Medulla oblongata (tissue), 1 donor: ENCODE measurements at regions not wholly inside any gene's neighbourhood (a gene's known extent, or its start where the extent isn't known, plus 50 kb on each side); places are given as distances from the start of the nearest gene placed in this dataset.
A peak's percentile ranks its signal among the peaks of the same experiment; 100 is the strongest.
"Not testable (repeated sequence)": the region's sequence is repeated elsewhere in the genome, so short reads cannot be mapped to it uniquely, and the experiment has no call there.

Experiments used
- DNase-seq: peaks from one replicate; pipeline ENCODE4 v3.0.0-alpha.2; 2015; ENCODE audit errors: extremely low spot score

GRCh38 chr2:20949256-20949655 is 94.6 kb downstream of the APOB start:
- DNase-seq: no peak

DNA sequence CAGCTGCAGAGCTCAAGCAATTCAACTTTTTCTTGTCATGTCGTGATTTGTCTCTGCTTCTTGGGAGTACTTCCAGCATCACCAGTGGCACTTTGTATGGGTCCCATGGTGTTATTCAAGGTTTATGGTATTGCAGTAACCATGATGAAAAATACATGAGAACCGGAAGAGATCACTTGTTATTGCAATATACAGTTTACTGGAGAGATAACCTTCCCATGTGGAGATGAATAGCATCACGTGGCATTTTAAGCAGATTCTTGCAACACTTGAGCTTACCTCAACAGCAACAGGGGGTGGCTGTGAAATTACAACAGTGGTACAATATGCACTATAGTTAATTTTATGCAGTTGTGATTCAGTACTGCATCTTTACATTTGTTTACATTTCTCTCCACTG is 97.4 kb downstream of the APOB start:
- no peak for DNase-seq

DNA sequence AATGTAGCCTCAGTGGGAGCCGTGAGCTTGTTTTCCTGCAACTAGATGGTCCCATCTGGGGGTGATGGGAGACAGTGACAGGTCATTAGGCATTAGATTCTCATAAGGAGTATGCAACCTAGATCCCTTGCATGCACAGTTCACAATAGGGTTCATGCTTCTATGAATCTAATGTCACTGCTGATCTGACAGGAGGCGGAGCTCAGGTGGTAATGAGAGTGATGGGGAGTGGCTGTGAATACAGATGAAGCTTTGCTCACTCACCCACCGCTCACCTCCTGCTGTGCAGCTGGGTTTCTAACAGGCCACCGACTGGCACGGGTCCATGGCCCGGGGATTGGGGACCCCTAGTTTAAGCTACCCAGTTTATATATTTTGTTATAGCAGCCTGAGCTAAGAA is 100.2 kb downstream of the APOB start:
- not testable (repeated sequence) for DNase-seq

DNA sequence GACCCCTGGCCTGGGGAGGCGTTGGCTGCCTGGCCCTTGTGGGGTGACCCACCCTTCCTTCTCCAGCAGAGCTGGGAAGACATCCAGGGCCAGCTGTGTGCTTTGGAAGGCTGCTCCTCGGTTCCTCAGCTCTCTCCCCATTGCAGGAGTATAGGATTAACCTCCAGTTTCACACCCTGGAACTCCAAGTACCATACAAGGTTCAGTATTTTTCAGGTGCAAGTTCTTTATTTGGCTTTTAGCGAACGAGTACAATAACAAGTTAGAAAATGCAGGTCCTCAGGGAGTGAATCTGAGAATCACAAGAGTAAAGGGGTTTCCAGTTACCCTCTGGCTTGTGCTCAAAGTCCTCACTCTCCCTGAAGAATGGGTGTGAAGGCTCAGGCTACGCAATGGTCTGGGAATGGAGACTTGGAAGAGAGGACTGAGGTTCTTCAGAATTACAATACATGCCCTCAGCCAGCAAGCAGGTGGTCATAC is 101.2 kb downstream of the APOB start:
- no peak for DNase-seq

DNA sequence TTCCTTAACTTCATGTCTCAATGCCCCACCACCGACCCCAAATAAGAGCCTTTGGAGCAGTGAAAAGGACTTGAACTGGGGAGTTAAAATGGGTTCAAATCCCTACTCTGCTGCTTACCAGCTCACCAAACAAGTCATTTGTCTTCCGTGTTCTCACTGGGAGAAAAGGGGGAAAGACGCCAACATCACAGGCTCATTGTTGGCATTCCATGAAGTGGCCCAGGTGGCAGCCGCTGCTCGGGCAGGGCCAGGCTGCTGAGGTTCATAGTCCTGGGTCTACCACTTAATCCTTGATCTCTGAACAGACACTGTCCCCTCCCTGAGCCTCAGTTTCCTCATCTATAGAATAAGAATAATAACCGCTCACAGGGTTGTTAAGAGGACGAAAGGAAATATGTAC is 103.0 kb downstream of the APOB start:
- no peak for DNase-seq

DNA sequence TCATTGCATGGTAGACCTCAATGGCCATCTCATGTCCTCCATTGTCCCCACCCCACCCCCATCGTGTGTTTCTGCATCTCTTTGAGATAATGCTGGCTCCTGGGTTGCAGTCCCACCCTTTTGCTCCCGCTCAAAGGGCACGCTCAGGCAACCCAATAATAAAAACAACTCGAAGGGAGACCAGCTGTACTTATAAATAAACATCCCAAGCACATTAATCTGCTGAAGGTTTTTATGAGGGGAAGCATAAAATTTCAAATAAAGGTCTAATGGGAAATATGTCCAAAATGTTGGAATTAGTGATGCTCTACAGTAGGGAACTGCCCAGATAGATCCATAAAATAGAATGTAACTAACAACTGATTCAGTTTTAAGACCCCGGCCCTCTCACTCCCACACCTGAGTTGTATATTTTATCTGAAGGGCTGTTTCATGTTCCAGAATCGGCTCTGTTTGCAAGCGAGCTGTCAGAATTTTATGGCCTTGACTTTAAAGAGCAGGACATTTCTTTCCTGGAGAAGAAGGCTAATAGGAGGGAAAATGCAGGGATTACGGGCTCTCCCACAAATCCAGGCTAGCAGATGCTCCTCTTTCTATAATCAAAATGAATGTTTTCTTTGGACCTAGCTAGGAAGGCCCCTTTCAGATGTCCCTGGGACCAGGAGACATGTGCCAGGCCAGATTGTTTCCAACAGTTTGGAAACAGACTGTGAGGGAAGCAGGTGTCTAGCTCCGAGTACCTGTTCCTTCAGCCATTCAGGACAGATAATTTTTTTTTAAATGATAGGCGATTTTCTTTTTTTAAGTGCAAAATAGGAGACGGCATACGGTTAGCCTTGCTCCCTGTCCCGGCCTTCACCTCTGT is 103.7 kb downstream of the APOB start:
- no peak for DNase-seq

- no peak for DNase-seq
Observed at GRCh38 chr2:20937353-20937752, 106.5 kb downstream of the APOB start.

- DNase-seq: no peak
Observed at GRCh38 chr2:20935168-20935775, 108.6 kb downstream of the APOB start.

DNA sequence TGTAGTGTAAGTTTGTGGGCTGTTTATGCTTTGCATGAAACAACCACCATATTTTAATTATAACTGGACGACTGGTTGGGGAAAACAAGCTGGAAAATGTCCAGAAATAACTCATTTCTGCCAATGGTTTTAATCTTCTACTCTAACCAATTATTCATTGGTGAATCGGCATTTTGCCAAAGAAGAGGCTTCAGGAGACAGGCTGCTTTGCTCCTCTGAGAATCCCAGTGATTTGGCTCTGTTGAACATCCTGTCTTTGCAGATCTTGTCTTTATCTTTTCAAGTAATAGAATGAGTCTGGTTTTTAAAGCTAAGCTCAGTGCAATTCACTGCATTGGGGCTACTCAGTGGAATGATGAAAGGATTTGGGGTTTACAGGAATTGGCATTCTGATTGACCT is 109.6 kb downstream of the APOB start:
- DNase-seq: no peak

DNA sequence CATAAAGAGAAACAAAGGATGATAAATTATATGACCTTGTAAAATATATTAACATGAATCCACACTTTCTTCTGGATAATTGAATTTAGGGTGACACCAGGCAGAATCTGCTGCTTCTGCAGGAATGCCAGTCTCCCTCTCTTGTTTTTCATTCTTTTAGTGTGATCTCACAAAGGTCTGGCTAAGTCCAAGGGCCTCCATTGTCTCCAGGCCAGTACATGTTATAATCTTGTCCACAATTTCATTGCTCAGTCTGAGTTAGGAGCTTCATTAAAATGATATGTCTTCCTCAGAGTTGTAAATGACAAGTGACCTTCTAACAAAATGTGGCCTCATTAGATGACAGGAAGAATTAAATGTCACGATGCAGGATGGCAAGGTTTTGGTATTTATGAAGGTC is 110.2 kb downstream of the APOB start:
- DNase-seq: no peak

GRCh38 chr2:20931346-20931745 is 108.4 kb upstream of the LDAH start:
- no peak for DNase-seq

DNA sequence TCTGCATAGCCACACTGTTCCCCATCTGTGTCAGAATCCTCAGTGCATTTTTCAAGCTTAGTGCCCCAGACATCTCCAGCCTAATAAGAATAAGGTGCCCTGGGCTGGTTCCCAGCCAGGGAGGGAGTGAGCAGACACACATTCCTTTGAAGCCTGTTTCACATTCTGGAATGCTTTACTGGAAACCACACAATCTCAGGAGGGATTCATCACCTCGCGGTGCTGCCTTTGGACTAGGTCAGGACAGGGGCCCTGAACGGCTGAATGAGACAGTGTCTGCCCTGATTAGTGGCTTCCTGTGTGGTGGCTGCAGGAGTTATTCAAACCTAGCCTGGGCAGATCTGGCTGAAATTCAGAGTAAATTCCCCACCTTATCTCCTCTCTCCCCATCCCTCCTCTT is 108.0 kb upstream of the LDAH start:
- no peak for DNase-seq

- DNase-seq: no peak
Observed at GRCh38 chr2:20929721-20930120, 106.8 kb upstream of the LDAH start.

- DNase-seq: no peak
Observed at GRCh38 chr2:20928617-20929016, 105.7 kb upstream of the LDAH start.

- DNase-seq: no peak
Observed at GRCh38 chr2:20925265-20925889, 102.5 kb upstream of the LDAH start.

GRCh38 chr2:20919297-20919800 is 96.4 kb upstream of the LDAH start:
- DNase-seq: peak; percentile 59

- no peak for DNase-seq
Observed at GRCh38 chr2:20917719-20918572, 95.0 kb upstream of the LDAH start.

DNA sequence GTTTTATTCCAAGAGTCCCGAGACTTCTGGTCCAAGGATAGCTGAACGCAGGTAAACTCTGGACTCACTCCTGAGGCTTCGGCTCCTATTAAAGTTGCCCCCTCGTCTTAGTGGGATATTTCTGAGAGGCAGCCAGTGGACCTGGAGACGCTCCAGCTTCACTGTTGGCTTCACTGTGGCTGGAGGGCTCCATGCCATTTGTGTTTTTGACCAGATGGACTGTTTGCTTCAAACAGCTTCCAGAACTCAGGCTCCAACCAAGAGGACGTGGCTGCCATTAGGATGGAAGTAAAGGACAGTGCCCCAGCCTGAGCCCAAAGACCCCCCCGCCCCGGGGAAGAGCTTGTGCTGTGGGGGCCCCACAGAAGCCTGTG is 94.4 kb upstream of the LDAH start:
- DNase-seq: no peak

GRCh38 chr2:20916604-20917286 is 93.8 kb upstream of the LDAH start:
- DNase-seq: peak; percentile 42

DNA sequence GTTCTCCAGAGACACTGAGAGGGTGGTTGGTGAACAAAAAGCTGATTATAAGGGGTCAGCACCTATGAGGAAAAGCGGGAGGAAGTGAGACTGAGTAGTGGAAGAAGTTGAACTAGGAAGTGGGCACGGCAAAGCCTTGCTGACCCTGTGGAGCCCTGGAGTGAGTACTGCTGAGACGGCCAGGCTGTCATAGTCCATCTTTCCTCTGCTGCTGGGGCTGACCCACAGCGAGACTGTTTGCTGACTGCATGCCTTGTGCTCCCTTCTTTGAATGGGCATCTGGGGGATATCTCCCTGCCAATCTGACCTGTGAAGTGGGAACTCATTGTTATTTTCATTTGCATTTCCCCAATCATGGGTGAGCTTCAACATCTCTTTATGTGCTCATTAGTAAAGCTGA is 92.4 kb upstream of the LDAH start:
- no peak for DNase-seq

DNA sequence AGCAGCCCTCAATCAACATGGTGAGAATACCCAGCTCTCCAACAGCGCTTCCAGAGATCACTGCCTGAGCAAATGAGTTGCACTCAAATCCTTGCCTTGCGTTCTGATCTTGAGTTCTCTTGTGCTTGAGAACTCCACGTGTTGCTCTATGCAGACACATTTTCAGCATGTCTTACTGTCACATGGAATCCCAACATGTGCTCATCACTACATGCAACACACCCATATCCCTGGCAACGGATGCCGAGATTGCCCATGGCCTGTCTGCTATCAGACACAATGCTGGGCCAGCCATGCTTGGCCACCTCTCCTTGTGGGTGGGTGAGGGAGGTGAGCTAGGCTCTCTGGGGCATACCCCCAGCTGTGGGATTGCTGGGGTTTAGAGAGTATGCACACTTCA is 91.9 kb upstream of the LDAH start:
- DNase-seq: no peak
